HG03520 (cell line): ENCODE measurements at regions not wholly inside any gene's neighbourhood (a gene's known extent, or its start where the extent isn't known, plus 50 kb on each side); places are given as distances from the start of the nearest gene placed in this dataset.

Experiments
- ATAC-seq: cut with Tn5 transposase; IDR thresholded peaks from one replicate; pipeline ENCODE4 v1.9.1; 2021; ENCODE audit warnings: mild to moderate bottlenecking, moderate library complexity; ENCODE audit not compliant: unreplicated experiment

- ATAC-seq, result no peak
Measured at GRCh38 chr15:96882121-96882772, 551.7 kb downstream of the NR2F2 start.

GRCh38 chr15:96887730-96888129 is 557.2 kb downstream of the NR2F2 start:
- ATAC-seq, result no peak

GRCh38 chr15:96888764-96889163 is 558.3 kb downstream of the NR2F2 start:
- no peak for ATAC-seq

- ATAC-seq, result no peak
Measured at GRCh38 chr15:96889734-96890480, 559.4 kb downstream of the NR2F2 start.

- ATAC-seq, result no peak
Measured at GRCh38 chr15:96891046-96891445, 560.5 kb downstream of the NR2F2 start.

GRCh38 chr15:96893159-96893906 is 562.8 kb downstream of the NR2F2 start:
- no peak for ATAC-seq

- ATAC-seq, result no peak
Measured at GRCh38 chr15:96894659-96895058, 564.2 kb downstream of the NR2F2 start.

- ATAC-seq, result no peak
Measured at GRCh38 chr15:96896766-96897165, 566.3 kb downstream of the NR2F2 start.

- no peak for ATAC-seq
Measured at GRCh38 chr15:96914081-96914480, 583.6 kb downstream of the NR2F2 start.

- no peak for ATAC-seq
Measured at GRCh38 chr15:96916750-96917149, 586.2 kb downstream of the NR2F2 start.

- no peak for ATAC-seq
Measured at GRCh38 chr15:96924570-96924969, 594.1 kb downstream of the NR2F2 start.

- ATAC-seq, result no peak
Measured at GRCh38 chr15:96947296-96948229, 617.1 kb downstream of the NR2F2 start.

GRCh38 chr15:96948981-96949380 is 618.5 kb downstream of the NR2F2 start:
- no peak for ATAC-seq

- ATAC-seq, result no peak
Measured at GRCh38 chr15:96958721-96959120, 628.2 kb downstream of the NR2F2 start.

- no peak for ATAC-seq
Measured at GRCh38 chr15:96959501-96959900, 629.0 kb downstream of the NR2F2 start.

GRCh38 chr15:96960711-96961480 is 630.4 kb downstream of the NR2F2 start:
- no peak for ATAC-seq

GRCh38 chr15:96966554-96966953 is 636.1 kb downstream of the NR2F2 start:
- ATAC-seq, result no peak

GRCh38 chr15:96969732-96970710 is 639.5 kb downstream of the NR2F2 start:
- no peak for ATAC-seq

- ATAC-seq, result no peak
Measured at GRCh38 chr15:96972201-96972600, 641.7 kb downstream of the NR2F2 start.
